Activated T-helper 1 cell treated with anti-CD3 and anti-CD28 coated beads, Interleukin-12 subunit alpha, Interleukin-12 subunit beta, Interleukin-2, Interleukin-4 antibody, amounts not matched to agents 30 ng/mL and 10 ng/mL and 1 ng/mL, durations not matched to agents 14 hours and 24 hours and 36 hours (primary cell): ENCODE measurements at regions not wholly inside any gene's neighbourhood (a gene's known extent, or its start where the extent isn't known, plus 50 kb on each side); places are given as distances from the start of the nearest gene placed in this dataset.
"Not testable (repeated sequence)": the region's sequence is repeated elsewhere in the genome, so short reads cannot be mapped to it uniquely, and the experiment has no call there.

ENCODE experiments used
- DNase-seq: peaks from one replicate; pipeline ENCODE4 v3.0.0; 2021; ENCODE audit warnings: low spot score
- H3K27ac Mint-ChIP-seq: one replicate; pipeline ENCODE4 v1.8.0; 2021; ENCODE audit warnings: mild to moderate bottlenecking, mixed read lengths
- H3K27me3 Mint-ChIP-seq: one replicate; pipeline ENCODE4 v1.8.0; 2022; ENCODE audit warnings: mild to moderate bottlenecking, moderate library complexity, mixed read lengths; ENCODE audit not compliant: insufficient read depth
- H3K36me3 Mint-ChIP-seq: one replicate; pipeline ENCODE4 v1.8.0; 2021; ENCODE audit warnings: low read depth, mixed read lengths
- H3K4me1 Mint-ChIP-seq: one replicate; pipeline ENCODE4 v1.8.0; 2021; ENCODE audit warnings: low read depth, mixed read lengths
- H3K4me3 Mint-ChIP-seq: one replicate; pipeline ENCODE4 v1.8.0; 2021; ENCODE audit warnings: mild to moderate bottlenecking, moderate library complexity, mixed read lengths
- H3K9me3 Mint-ChIP-seq: one replicate; pipeline ENCODE4 v1.8.0; 2021; ENCODE audit warnings: mixed read lengths
- intact Hi-C: fragments of 100-400 bp; cut with micrococcal nuclease; formaldehyde crosslinking; loops from one replicate; pipeline ENCODE4 v1.15.1; 2024

DNA sequence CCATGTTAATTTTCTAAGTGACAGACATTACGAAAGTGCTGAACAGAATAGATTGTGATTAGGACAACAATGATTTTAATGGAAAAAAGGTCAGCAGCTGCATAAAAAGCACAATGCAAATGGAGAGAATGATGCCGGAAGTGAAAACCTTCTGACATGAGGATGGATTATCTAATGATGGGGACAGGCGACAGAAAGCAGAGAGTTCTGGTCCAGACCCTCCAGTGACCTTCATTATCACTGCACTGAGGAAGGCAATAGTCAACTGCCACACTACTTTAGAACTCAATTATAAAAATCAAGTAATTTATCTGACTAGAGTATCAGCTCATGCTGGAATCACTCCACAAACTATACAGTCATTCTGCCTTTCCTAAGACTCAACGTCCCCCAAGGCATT, 746.1 kb upstream of the EPHA5 start:
- no peak overlapping the region for H3K4me3 Mint-ChIP-seq
- DNase-seq, result no peak
- peaks cover 12% of the 10 kb centered on the region for H3K9me3 Mint-ChIP-seq
- H3K4me1 Mint-ChIP-seq, result no peaks in the 10 kb centered on the region
- no peak overlapping the region for H3K27ac Mint-ChIP-seq
- intact Hi-C loops, result no loop called here
- H3K27me3 Mint-ChIP-seq, result no peaks in the 10 kb centered on the region
- H3K36me3 Mint-ChIP-seq, result no peaks in the 10 kb centered on the region

DNA sequence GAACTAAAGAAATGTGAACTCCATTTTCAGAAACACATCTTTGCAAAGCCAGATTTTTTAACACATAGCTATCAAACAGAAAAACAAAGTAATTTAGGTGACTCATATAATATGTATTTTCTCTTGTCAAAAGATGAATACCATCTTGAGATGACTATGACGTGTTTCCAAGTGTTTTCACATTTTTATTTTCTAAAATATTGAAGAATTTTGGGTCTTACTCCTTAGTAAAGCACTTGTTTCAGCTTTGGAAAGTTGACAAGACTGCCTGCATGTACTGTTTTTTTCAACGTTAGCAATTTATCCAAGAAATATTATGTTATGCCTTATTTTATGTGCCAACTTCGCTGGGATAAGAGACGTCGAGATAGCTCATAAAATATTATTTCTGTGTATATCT, 733.9 kb upstream of the EPHA5 start:
- intact Hi-C loops, result no loop called here
- H3K27ac Mint-ChIP-seq, result no peak overlapping the region
- H3K9me3 Mint-ChIP-seq, result peaks cover 11% of the 10 kb centered on the region
- H3K4me3 Mint-ChIP-seq, result no peak overlapping the region
- no peaks in the 10 kb centered on the region for H3K36me3 Mint-ChIP-seq
- DNase-seq, result no peak
- peaks cover 1% of the 10 kb centered on the region for H3K27me3 Mint-ChIP-seq
- H3K4me1 Mint-ChIP-seq, result no peaks in the 10 kb centered on the region

DNA sequence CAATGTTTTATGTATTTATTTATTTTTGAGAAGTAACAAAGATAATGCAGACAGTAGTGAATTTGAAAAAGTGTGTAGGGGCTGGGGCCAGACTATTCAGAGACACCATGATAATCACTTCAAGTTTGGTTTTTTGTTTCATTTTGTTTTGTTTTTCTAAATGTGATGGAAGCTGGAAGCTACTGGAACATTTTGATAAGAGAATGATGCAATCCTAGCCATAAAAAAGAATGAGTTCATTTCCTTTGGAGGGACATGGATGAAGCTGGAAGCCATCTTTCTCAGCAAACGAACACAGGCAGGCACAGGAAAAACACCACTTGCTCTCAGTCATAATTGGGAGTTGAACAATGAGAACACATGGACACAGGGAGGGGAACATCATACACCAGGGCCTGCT, 706.6 kb upstream of the EPHA5 start:
- DNase-seq, result no peak
- no peaks in the 10 kb centered on the region for H3K36me3 Mint-ChIP-seq
- no peaks in the 10 kb centered on the region for H3K4me1 Mint-ChIP-seq
- H3K9me3 Mint-ChIP-seq, result peaks cover 5% of the 10 kb centered on the region
- H3K4me3 Mint-ChIP-seq, result no peak overlapping the region
- intact Hi-C loops, result no loop called here
- H3K27ac Mint-ChIP-seq, result no peak overlapping the region
- no peaks in the 10 kb centered on the region for H3K27me3 Mint-ChIP-seq

GRCh38 chr4:66376396-66376795, 706.1 kb upstream of the EPHA5 start:
- Mint-ChIP-seq H3K27me3 (no peaks in the 10 kb centered on the region), H3K4me1 (no peaks in the 10 kb centered on the region), H3K9me3 (peaks cover 5% of the 10 kb centered on the region), H3K27ac (no peak overlapping the region), H3K4me3 (no peak overlapping the region), H3K36me3 (no peaks in the 10 kb centered on the region)
- DNase-seq, result no peak
- intact Hi-C loops, result no loop called here

GRCh38 chr4:66373268-66373667, 703.0 kb upstream of the EPHA5 start:
- no peak overlapping the region for H3K4me3 Mint-ChIP-seq
- no peak overlapping the region for H3K27ac Mint-ChIP-seq
- no peak for DNase-seq
- H3K27me3 Mint-ChIP-seq, result no peaks in the 10 kb centered on the region
- H3K9me3 Mint-ChIP-seq, result peaks cover 5% of the 10 kb centered on the region
- intact Hi-C loops, result no loop called here
- no peaks in the 10 kb centered on the region for H3K36me3 Mint-ChIP-seq
- H3K4me1 Mint-ChIP-seq, result no peaks in the 10 kb centered on the region

DNA sequence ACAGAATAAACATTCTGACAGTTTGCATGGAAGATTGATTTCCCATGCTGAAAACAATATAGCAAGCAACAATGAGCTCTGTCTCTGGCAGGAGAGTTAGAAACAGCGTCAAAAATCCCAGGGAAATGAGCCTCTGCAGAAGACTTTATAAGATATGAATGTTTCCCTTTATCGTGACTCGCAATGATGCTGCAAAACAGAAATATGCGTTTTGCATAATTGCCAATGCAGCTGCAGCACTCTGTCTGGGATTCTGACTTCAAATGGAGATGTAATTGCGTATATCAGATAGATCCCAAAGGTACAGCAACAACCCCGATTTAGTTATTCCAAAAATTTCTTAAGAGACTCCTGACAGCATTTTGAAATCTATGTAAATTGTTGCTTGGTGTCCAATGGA, 702.4 kb upstream of the EPHA5 start:
- Mint-ChIP-seq H3K27me3 (no peaks in the 10 kb centered on the region), H3K27ac (no peak overlapping the region), H3K4me1 (no peaks in the 10 kb centered on the region), H3K36me3 (no peaks in the 10 kb centered on the region), H3K4me3 (no peak overlapping the region), H3K9me3 (peaks cover 5% of the 10 kb centered on the region)
- intact Hi-C loops, result no loop called here
- no peak for DNase-seq

DNA sequence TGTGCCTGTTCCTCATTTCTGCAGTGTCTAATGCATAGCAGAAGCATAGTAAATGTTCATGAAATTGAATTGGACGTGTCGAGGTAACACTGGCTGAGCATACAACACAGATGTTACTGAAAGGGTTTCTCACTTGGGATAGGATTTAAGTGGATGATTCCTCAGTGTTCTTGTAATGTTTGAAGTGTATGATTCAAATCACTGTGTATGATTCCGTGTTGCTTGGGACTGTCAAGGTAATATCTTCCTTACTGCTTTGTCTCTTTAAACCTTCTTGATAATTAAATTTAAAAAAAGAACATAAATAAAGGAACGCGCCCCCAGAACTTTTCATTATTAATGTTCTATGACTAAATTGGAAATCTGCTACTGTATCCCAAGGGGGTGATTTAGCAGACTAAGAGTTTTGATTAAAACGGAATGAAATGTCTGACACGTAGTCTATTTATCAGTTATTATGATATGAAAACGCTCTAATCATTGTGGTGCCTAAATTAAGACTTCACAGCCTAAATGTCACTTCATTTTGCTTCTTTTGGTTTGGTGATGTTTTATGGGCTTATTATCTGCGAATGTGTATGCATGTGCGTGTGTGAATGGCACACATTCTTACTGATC, 696.9 kb upstream of the EPHA5 start:
- Mint-ChIP-seq H3K4me1 (no peaks in the 10 kb centered on the region), H3K27me3 (no peaks in the 10 kb centered on the region), H3K4me3 (no peak overlapping the region), H3K9me3 (no peaks in the 10 kb centered on the region), H3K27ac (no peak overlapping the region), H3K36me3 (no peaks in the 10 kb centered on the region)
- no peak for DNase-seq
- intact Hi-C loops, result no loop called here

GRCh38 chr4:66360395-66360794, 690.1 kb upstream of the EPHA5 start:
- H3K9me3 Mint-ChIP-seq, H3K4me1 Mint-ChIP-seq, H3K4me3 Mint-ChIP-seq, intact Hi-C loops, H3K27me3 Mint-ChIP-seq, H3K36me3 Mint-ChIP-seq, H3K27ac Mint-ChIP-seq, DNase-seq: not testable (repeated sequence)

GRCh38 chr4:66357316-66357715, 687.0 kb upstream of the EPHA5 start:
- Mint-ChIP-seq H3K4me1 (no peaks in the 10 kb centered on the region), H3K9me3 (peaks cover 7% of the 10 kb centered on the region), H3K27ac (no peak overlapping the region), H3K4me3 (no peak overlapping the region), H3K27me3 (no peaks in the 10 kb centered on the region), H3K36me3 (no peaks in the 10 kb centered on the region)
- DNase-seq, result no peak
- intact Hi-C loops, result no loop called here

GRCh38 chr4:66355328-66355727, 685.0 kb upstream of the EPHA5 start:
- no peaks in the 10 kb centered on the region for H3K36me3 Mint-ChIP-seq
- no peaks in the 10 kb centered on the region for H3K4me1 Mint-ChIP-seq
- no peak for DNase-seq
- no peak overlapping the region for H3K27ac Mint-ChIP-seq
- peaks cover 7% of the 10 kb centered on the region for H3K9me3 Mint-ChIP-seq
- intact Hi-C loops, result no loop called here
- no peak overlapping the region for H3K4me3 Mint-ChIP-seq
- no peaks in the 10 kb centered on the region for H3K27me3 Mint-ChIP-seq

DNA sequence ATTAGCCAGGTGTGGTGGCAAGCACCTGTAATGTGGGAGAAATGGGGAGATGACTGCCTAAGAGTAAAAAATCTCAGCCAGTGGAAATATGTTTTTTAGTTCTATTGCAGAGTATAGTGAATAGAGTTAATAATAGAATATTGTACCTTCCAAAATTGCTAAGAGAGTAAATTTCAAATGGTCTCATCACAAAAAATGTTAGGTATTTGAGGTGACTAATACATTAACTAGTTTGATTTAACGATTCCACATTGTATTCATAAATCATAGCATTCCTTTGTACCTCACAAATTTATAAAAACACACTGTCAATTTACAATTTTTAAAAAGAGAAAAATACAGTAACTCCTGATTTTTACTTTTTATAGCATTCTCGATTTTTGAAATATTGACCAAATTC, 681.5 kb upstream of the EPHA5 start:
- no peaks in the 10 kb centered on the region for H3K36me3 Mint-ChIP-seq
- H3K9me3 Mint-ChIP-seq, result peaks cover 7% of the 10 kb centered on the region
- intact Hi-C loops, result no loop called here
- H3K27ac Mint-ChIP-seq, result no peak overlapping the region
- H3K4me1 Mint-ChIP-seq, result no peaks in the 10 kb centered on the region
- DNase-seq, result no peak
- no peaks in the 10 kb centered on the region for H3K27me3 Mint-ChIP-seq
- no peak overlapping the region for H3K4me3 Mint-ChIP-seq

GRCh38 chr4:66340286-66340893, 670.1 kb upstream of the EPHA5 start:
- intact Hi-C loops, result no loop called here
- no peaks in the 10 kb centered on the region for H3K27me3 Mint-ChIP-seq
- no peak overlapping the region for H3K27ac Mint-ChIP-seq

GRCh38 chr4:66339007-66339406, 668.7 kb upstream of the EPHA5 start:
- DNase-seq, result no peak
- intact Hi-C loops, result no loop called here
- Mint-ChIP-seq H3K4me3 (no peak overlapping the region), H3K27me3 (no peaks in the 10 kb centered on the region), H3K9me3 (peaks cover 11% of the 10 kb centered on the region), H3K27ac (no peak overlapping the region), H3K4me1 (no peaks in the 10 kb centered on the region), H3K36me3 (no peaks in the 10 kb centered on the region)

More at GRCh38 chr4:66340286-66340893, 670.1 kb upstream of the EPHA5 start:
- Mint-ChIP-seq H3K4me3 (no peak overlapping the region), H3K36me3 (no peaks in the 10 kb centered on the region), H3K9me3 (peaks cover 10% of the 10 kb centered on the region), H3K4me1 (no peaks in the 10 kb centered on the region)
- DNase-seq, result no peak

GRCh38 chr4:66331761-66332160, 661.5 kb upstream of the EPHA5 start:
- no peak for DNase-seq
- Mint-ChIP-seq H3K27me3 (no peaks in the 10 kb centered on the region), H3K4me3 (no peak overlapping the region), H3K27ac (no peak overlapping the region), H3K4me1 (no peaks in the 10 kb centered on the region), H3K9me3 (peaks cover 3% of the 10 kb centered on the region), H3K36me3 (no peaks in the 10 kb centered on the region)
- intact Hi-C loops, result no loop called here
